GM18858 (cell line): ENCODE measurements at regions not wholly inside any gene's neighbourhood (a gene's known extent, or its start where the extent isn't known, plus 50 kb on each side); places are given as distances from the start of the nearest gene placed in this dataset.

Experiments used
- ATAC-seq: cut with Tn5 transposase; IDR thresholded peaks from one replicate; pipeline ENCODE4 v1.9.1; 2021; ENCODE audit not compliant: unreplicated experiment

GRCh38 chr16:85162478-85163277 is 50.4 kb upstream of the CIBAR2 start:
- ATAC-seq = no peak

- no peak for ATAC-seq
Measured at GRCh38 chr16:85163278-85164112, 51.2 kb upstream of the CIBAR2 start.

- no peak for ATAC-seq
Measured at GRCh38 chr16:85164431-85164830, 52.2 kb upstream of the CIBAR2 start.

- ATAC-seq = no peak
Measured at GRCh38 chr16:85164838-85165516, 52.7 kb upstream of the CIBAR2 start.

- no peak for ATAC-seq
Measured at GRCh38 chr16:85165781-85166180, 53.5 kb upstream of the CIBAR2 start.

GRCh38 chr16:85166281-85166680 is 54.0 kb upstream of the CIBAR2 start:
- ATAC-seq = no peak

- ATAC-seq = no peak
Measured at GRCh38 chr16:85166699-85167588, 54.7 kb upstream of the CIBAR2 start.

GRCh38 chr16:85167589-85168537 is 55.6 kb upstream of the CIBAR2 start:
- no peak for ATAC-seq

GRCh38 chr16:85168732-85169256 is 56.5 kb upstream of the CIBAR2 start:
- ATAC-seq = no peak

- ATAC-seq = no peak
Measured at GRCh38 chr16:85169333-85170065, 57.2 kb upstream of the CIBAR2 start.

GRCh38 chr16:85170066-85170491 is 57.8 kb upstream of the CIBAR2 start:
- no peak for ATAC-seq

GRCh38 chr16:85170590-85171003 is 58.3 kb upstream of the CIBAR2 start:
- ATAC-seq = no peak

GRCh38 chr16:85171004-85171758 is 58.9 kb upstream of the CIBAR2 start:
- no peak for ATAC-seq

- no peak for ATAC-seq
Measured at GRCh38 chr16:85171759-85172454, 59.6 kb upstream of the CIBAR2 start.

- no peak for ATAC-seq
Measured at GRCh38 chr16:85172455-85173145, 60.3 kb upstream of the CIBAR2 start.

GRCh38 chr16:85173146-85173980 is 61.1 kb upstream of the CIBAR2 start:
- ATAC-seq = no peak
